ENCODE measurements at regions not wholly inside any gene's neighbourhood (a gene's known extent, or its start where the extent isn't known, plus 50 kb on each side); places are given as distances from the start of the nearest gene placed in this dataset.

DNA sequence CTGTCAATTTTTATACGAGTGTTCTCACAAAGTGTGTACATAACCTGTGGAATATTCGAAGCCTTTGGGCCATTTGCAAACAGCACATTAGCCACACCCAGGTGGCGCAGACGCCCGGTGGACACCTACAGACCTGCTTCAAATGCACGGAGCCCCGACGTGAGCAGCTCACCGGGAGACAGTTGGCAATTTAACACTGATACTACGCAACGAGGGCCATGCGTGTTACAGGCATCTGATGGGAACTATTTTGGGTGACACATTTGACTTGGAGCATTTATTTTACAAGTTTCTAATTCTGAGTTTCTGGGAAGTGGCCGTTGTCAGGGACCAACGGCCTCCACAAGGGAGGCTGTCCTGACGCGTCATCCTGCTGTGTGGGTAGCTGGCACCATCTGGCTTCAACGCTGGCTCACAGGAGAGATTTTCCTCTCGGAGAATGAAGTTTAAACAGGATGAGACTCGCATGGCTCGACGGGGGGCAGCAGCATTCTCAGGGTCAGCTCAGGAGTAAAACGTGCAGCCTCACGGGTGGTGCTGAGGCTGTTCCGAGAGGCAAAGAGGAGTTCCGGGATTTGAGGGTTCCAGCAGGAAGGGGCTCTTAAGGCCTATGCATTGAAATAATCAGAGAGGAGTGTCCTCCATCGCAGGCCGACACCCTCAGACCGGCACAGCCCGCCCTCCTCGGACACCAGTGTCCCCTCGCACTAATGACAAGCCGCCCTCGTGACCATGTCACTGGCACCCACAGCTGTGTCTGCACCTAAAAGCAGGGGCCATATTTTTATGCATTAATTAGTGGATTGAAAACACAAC lies 207.4 kb downstream of the DLL1 start:
- Histone ChIP-seq H3K36me3 (ENCODE audit: insufficient read depth) (no peaks in the 10 kb centered on the region), H3K27ac (ENCODE audit: low read depth) (no peak overlapping the region), H4K20me1 (replicated peaks; ENCODE audit: insufficient read depth) (no peaks in the 10 kb centered on the region), H3K4me1 (ENCODE audit: insufficient read depth) (no peaks in the 10 kb centered on the region), H3F3A (replicated peaks; ENCODE audit: low read depth) (no peaks in the 10 kb centered on the region), H3K27me3 (ENCODE audit: insufficient read depth) (no peaks in the 10 kb centered on the region), H3K4me3 (no peak overlapping the region), H2AFZ (no peak overlapping the region), H3K79me2 (replicated peaks; ENCODE audit: insufficient read depth) (no peaks in the 10 kb centered on the region), H3K4me2 (no peak overlapping the region), H3K9me2 (ENCODE audit: insufficient read depth) (no peaks in the 10 kb centered on the region)
- Mint-ChIP-seq H3K4me1 (no peaks in the 10 kb centered on the region; the same call in 2 of the 3 replicates), H3K4me3 (no peak overlapping the region), H3K27me3 (ENCODE audit: insufficient read depth, low read depth, poor library complexity) (peaks cover 6% of the 10 kb centered on the region), H3K36me3 (ENCODE audit: low read depth) (peaks cover 8% of the 10 kb centered on the region), H3K9me3 (peaks cover 13% of the 10 kb centered on the region), H3K27ac (no peak overlapping the region)
- TF ChIP-seq CREB1 (CRISPR knock-in tag; IDR thresholded peaks at IDR 0.05; ENCODE audit: low read depth) (no peak), ZNF114 (CRISPR knock-in tag; IDR thresholded peaks at IDR 0.05) (no peak), ZNF331 (CRISPR knock-in tag; IDR thresholded peaks at IDR 0.05; ENCODE audit: low read depth) (no peak), JUNB (IDR thresholded peaks at IDR 0.05; ENCODE audit: unreplicated experiment) (no peak), POLR2AphosphoS5 (IDR thresholded peaks at IDR 0.05; ENCODE audit: low read depth) (no peak), EZH2 (IDR thresholded peaks at IDR 0.05; ENCODE audit: low read depth, unreplicated experiment) (no peak), NANOG (IDR thresholded peaks at IDR 0.05; ENCODE audit: borderline replicate concordance) (no peak), STAT1 (IDR thresholded peaks at IDR 0.05; ENCODE audit: unreplicated experiment) (no peak), EZH2phosphoT487 (IDR thresholded peaks at IDR 0.05; ENCODE audit: unreplicated experiment) (no peak)
- TF ChIP-seq, protein P1, sequence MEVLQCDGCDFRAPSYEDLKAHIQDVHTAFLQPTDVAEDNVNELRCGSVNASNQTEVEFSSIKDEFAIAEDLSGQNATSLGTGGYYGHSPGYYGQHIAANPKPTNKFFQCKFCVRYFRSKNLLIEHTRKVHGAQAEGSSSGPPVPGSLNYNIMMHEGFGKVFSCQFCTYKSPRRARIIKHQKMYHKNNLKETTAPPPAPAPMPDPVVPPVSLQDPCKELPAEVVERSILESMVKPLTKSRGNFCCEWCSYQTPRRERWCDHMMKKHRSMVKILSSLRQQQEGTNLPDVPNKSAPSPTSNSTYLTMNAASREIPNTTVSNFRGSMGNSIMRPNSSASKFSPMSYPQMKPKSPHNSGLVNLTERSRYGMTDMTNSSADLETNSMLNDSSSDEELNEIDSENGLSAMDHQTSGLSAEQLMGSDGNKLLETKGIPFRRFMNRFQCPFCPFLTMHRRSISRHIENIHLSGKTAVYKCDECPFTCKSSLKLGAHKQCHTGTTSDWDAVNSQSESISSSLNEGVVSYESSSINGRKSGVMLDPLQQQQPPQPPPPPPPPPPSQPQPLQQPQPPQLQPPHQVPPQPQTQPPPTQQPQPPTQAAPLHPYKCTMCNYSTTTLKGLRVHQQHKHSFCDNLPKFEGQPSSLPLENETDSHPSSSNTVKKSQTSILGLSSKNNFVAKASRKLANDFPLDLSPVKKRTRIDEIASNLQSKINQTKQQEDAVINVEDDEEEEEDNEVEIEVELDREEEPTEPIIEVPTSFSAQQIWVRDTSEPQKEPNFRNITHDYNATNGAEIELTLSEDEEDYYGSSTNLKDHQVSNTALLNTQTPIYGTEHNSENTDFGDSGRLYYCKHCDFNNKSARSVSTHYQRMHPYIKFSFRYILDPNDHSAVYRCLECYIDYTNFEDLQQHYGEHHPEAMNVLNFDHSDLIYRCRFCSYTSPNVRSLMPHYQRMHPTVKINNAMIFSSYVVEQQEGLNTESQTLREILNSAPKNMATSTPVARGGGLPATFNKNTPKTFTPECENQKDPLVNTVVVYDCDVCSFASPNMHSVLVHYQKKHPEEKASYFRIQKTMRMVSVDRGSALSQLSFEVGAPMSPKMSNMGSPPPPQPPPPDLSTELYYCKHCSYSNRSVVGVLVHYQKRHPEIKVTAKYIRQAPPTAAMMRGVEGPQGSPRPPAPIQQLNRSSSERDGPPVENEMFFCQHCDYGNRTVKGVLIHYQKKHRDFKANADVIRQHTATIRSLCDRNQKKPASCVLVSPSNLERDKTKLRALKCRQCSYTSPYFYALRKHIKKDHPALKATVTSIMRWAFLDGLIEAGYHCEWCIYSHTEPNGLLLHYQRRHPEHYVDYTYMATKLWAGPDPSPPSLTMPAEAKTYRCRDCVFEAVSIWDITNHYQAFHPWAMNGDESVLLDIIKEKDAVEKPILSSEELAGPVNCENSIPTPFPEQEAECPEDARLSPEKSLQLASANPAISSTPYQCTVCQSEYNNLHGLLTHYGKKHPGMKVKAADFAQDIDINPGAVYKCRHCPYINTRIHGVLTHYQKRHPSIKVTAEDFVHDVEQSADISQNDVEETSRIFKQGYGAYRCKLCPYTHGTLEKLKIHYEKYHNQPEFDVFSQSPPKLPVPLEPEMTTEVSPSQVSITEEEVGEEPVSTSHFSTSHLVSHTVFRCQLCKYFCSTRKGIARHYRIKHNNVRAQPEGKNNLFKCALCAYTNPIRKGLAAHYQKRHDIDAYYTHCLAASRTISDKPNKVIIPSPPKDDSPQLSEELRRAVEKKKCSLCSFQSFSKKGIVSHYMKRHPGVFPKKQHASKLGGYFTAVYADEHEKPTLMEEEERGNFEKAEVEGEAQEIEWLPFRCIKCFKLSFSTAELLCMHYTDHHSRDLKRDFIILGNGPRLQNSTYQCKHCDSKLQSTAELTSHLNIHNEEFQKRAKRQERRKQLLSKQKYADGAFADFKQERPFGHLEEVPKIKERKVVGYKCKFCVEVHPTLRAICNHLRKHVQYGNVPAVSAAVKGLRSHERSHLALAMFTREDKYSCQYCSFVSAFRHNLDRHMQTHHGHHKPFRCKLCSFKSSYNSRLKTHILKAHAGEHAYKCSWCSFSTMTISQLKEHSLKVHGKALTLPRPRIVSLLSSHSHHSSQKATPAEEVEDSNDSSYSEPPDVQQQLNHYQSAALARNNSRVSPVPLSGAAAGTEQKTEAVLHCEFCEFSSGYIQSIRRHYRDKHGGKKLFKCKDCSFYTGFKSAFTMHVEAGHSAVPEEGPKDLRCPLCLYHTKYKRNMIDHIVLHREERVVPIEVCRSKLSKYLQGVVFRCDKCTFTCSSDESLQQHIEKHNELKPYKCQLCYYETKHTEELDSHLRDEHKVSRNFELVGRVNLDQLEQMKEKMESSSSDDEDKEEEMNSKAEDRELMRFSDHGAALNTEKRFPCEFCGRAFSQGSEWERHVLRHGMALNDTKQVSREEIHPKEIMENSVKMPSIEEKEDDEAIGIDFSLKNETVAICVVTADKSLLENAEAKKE (CRISPR knock-in tag; IDR thresholded peaks at IDR 0.05): no peak
- TF ChIP-seq, protein P2, sequence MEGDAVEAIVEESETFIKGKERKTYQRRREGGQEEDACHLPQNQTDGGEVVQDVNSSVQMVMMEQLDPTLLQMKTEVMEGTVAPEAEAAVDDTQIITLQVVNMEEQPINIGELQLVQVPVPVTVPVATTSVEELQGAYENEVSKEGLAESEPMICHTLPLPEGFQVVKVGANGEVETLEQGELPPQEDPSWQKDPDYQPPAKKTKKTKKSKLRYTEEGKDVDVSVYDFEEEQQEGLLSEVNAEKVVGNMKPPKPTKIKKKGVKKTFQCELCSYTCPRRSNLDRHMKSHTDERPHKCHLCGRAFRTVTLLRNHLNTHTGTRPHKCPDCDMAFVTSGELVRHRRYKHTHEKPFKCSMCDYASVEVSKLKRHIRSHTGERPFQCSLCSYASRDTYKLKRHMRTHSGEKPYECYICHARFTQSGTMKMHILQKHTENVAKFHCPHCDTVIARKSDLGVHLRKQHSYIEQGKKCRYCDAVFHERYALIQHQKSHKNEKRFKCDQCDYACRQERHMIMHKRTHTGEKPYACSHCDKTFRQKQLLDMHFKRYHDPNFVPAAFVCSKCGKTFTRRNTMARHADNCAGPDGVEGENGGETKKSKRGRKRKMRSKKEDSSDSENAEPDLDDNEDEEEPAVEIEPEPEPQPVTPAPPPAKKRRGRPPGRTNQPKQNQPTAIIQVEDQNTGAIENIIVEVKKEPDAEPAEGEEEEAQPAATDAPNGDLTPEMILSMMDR (conservative IDR thresholded peaks at IDR 0.05; ENCODE audit: low read depth in 2 of 2): no peak
- TF ChIP-seq, protein P3, sequence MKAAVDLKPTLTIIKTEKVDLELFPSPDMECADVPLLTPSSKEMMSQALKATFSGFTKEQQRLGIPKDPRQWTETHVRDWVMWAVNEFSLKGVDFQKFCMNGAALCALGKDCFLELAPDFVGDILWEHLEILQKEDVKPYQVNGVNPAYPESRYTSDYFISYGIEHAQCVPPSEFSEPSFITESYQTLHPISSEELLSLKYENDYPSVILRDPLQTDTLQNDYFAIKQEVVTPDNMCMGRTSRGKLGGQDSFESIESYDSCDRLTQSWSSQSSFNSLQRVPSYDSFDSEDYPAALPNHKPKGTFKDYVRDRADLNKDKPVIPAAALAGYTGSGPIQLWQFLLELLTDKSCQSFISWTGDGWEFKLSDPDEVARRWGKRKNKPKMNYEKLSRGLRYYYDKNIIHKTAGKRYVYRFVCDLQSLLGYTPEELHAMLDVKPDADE (IDR thresholded peaks at IDR 0.05): no peak
- TF ChIP-seq, protein P4, sequence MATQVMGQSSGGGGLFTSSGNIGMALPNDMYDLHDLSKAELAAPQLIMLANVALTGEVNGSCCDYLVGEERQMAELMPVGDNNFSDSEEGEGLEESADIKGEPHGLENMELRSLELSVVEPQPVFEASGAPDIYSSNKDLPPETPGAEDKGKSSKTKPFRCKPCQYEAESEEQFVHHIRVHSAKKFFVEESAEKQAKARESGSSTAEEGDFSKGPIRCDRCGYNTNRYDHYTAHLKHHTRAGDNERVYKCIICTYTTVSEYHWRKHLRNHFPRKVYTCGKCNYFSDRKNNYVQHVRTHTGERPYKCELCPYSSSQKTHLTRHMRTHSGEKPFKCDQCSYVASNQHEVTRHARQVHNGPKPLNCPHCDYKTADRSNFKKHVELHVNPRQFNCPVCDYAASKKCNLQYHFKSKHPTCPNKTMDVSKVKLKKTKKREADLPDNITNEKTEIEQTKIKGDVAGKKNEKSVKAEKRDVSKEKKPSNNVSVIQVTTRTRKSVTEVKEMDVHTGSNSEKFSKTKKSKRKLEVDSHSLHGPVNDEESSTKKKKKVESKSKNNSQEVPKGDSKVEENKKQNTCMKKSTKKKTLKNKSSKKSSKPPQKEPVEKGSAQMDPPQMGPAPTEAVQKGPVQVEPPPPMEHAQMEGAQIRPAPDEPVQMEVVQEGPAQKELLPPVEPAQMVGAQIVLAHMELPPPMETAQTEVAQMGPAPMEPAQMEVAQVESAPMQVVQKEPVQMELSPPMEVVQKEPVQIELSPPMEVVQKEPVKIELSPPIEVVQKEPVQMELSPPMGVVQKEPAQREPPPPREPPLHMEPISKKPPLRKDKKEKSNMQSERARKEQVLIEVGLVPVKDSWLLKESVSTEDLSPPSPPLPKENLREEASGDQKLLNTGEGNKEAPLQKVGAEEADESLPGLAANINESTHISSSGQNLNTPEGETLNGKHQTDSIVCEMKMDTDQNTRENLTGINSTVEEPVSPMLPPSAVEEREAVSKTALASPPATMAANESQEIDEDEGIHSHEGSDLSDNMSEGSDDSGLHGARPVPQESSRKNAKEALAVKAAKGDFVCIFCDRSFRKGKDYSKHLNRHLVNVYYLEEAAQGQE (IDR thresholded peaks at IDR 0.05; ENCODE audit: unreplicated experiment): no peak
- ATAC-seq: no peak
- no peak for DNase-seq (ENCODE audit: low spot score)

Data from GM23338 (cell line).